Nephron progenitor cell (in vitro differentiated cells): ENCODE measurements at regions not wholly inside any gene's neighbourhood (a gene's known extent, or its start where the extent isn't known, plus 50 kb on each side); places are given as distances from the start of the nearest gene placed in this dataset.

Experiments used
- DNase-seq: peaks from one replicate; pipeline ENCODE4 v3.0.0; 2021
- H3K27ac Mint-ChIP-seq: 2 replicates; pipeline ENCODE4 v1.8.0; 2021; ENCODE audit warnings: mild to moderate bottlenecking, moderate library complexity, mixed read lengths
- H3K27me3 Mint-ChIP-seq: 2 replicates; pipeline ENCODE4 v1.8.0; 2021; ENCODE audit warnings: mild to moderate bottlenecking, low read depth, mixed read lengths; ENCODE audit not compliant: poor library complexity
- H3K36me3 Mint-ChIP-seq: 2 replicates; pipeline ENCODE4 v1.8.0; 2021; ENCODE audit warnings: low read depth, mixed read lengths
- H3K4me1 Mint-ChIP-seq: 2 replicates; pipeline ENCODE4 v1.8.0; 2021; ENCODE audit warnings: mixed read lengths
- H3K4me3 Mint-ChIP-seq: 2 replicates; pipeline ENCODE4 v1.8.0; 2021; ENCODE audit warnings: mild to moderate bottlenecking, moderate library complexity, mixed read lengths
- H3K9me3 Mint-ChIP-seq: 2 replicates; pipeline ENCODE4 v1.8.0; 2021; ENCODE audit warnings: mild to moderate bottlenecking, moderate library complexity, mixed read lengths
- TF ChIP-seq, protein P1 (sequence below): fragments of 200-600 bp; sonication (generic); IDR thresholded peaks from 2 replicates; pipeline ENCODE4 v1.5.0; 2021; ENCODE audit warnings: antibody characterized with exemption

DNA sequence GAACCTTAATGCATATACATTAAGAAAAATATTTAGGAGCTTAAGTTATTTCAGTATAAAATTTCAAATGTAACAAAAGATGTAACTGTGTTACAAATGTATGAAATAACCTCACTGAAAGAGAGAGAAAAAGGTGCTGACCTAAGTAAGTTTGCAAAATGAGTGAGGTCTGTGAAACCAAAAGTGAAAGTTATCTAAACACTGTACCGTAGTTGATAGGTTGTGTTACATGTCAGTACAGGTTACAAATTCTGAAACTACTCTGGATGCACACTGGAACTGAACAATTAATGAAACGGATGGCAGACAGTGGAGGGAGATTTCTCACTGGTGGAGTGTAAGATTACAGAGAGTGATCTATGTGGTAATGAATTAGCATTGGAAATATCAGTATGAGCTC, 420.7 kb downstream of the ZNF385D start:
- Mint-ChIP-seq H3K36me3 (no peaks in the 10 kb centered on the region), H3K4me3 (no peak overlapping the region), H3K4me1 (no peaks in the 10 kb centered on the region), H3K27me3 (no peaks in the 10 kb centered on the region), H3K27ac (no peak overlapping the region), H3K9me3 (peaks cover under 1% of the 10 kb centered on the region)
- DNase-seq = no peak
- TF ChIP-seq, protein P1, sequence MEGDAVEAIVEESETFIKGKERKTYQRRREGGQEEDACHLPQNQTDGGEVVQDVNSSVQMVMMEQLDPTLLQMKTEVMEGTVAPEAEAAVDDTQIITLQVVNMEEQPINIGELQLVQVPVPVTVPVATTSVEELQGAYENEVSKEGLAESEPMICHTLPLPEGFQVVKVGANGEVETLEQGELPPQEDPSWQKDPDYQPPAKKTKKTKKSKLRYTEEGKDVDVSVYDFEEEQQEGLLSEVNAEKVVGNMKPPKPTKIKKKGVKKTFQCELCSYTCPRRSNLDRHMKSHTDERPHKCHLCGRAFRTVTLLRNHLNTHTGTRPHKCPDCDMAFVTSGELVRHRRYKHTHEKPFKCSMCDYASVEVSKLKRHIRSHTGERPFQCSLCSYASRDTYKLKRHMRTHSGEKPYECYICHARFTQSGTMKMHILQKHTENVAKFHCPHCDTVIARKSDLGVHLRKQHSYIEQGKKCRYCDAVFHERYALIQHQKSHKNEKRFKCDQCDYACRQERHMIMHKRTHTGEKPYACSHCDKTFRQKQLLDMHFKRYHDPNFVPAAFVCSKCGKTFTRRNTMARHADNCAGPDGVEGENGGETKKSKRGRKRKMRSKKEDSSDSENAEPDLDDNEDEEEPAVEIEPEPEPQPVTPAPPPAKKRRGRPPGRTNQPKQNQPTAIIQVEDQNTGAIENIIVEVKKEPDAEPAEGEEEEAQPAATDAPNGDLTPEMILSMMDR = no peak

DNA sequence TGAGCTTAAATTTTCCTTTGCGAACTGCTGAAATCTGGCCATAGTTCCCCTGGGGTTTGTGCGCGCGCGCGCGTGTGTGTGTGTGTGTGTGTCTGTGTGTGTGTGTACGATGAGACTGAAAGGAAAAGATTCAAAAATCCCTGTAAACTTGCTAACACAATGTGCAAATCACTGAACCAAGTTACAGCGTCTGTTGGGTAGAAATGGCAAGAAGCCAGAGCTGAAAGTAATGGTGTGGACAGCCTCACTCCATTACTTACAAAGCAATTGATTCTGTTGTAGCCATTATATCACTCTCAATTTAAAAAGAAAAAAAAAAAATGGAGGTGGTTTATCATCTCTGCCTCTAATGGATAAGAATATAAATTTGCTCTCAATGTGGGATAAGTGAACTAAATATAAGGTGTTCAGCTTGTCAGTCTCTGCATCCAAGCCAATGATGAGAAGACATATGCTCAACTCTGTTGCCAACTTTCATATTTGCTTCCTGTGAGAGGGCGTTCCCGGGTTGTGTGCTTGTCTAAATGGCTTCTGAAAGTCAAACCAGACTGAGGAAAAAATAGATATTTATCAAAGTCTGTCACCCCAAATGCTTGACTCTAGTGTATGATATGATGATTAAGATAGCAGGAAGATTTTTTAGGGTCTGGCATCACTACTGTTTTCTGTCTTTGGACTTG, 422.2 kb downstream of the ZNF385D start:
- H3K4me3 Mint-ChIP-seq = no peak overlapping the region
- H3K9me3 Mint-ChIP-seq = no peaks in the 10 kb centered on the region
- DNase-seq = no peak

DNA sequence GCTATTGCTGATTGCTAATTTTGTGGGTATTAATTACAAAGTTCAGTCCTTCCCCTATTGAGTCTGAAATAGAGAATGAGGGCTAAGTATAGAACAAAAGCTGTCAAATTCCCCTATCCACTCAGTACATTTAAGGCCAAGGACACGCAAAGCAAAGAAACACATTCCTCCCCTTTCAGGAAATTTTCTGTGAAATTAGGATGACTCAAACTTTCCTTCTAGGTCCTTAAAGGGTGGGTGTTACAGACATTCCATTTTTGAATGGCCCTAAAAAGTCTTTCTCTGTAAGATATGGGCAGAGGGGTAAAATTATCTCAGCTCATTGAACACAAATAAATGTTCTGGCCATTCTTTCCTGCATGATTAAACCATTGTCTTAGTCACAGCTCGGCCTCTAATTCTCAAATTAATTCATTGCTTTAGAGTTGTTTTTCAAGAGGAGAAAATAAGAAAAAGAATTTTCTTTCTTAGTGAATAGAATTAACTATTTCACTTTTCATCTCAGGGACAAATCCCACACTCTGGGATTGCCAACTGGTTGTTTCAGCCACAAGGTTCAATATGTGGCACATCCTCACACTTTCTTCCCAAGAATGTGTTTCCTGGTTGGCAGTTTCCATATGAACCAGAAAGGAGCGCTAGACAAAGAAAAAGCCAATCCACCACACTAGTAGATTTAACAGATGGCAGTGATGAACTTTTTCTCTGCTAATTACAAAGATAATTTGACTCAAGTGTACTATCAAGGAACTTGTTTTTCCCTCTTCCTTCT, 424.1 kb downstream of the ZNF385D start:
- no peak for DNase-seq
- Mint-ChIP-seq H3K4me1 (no peaks in the 10 kb centered on the region), H3K27me3 (no peaks in the 10 kb centered on the region), H3K9me3 (no peaks in the 10 kb centered on the region), H3K27ac (no peak overlapping the region), H3K36me3 (no peaks in the 10 kb centered on the region), H3K4me3 (no peak overlapping the region)
- TF ChIP-seq, protein P1 = no peak

More for the DNA sequence above, 422.2 kb downstream of the ZNF385D start:
- H3K27ac Mint-ChIP-seq = no peak overlapping the region
- TF ChIP-seq, protein P1 = no peak
- H3K4me1 Mint-ChIP-seq = no peaks in the 10 kb centered on the region
- no peaks in the 10 kb centered on the region for H3K36me3 Mint-ChIP-seq
- H3K27me3 Mint-ChIP-seq = no peaks in the 10 kb centered on the region

DNA sequence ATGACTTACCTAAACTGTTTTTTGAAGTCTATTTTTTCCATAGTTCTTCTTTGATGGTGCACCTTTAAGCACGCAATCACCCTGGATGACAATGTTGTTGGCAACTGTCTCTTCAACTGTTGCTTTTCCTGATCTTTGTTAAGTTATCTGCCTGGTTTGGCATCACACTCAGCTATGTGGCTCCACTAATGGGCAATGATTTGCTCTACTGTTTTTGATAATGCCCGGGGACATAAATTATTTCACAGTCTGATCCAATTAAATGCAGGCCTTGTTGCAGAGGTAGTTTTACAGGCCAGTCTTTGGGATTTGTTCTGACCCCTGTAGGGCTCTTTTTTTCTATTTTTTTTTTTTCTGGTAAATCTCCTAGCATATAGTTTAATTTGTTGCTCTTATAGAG, 436.3 kb downstream of the ZNF385D start:
- no peak overlapping the region for H3K27ac Mint-ChIP-seq

DNA sequence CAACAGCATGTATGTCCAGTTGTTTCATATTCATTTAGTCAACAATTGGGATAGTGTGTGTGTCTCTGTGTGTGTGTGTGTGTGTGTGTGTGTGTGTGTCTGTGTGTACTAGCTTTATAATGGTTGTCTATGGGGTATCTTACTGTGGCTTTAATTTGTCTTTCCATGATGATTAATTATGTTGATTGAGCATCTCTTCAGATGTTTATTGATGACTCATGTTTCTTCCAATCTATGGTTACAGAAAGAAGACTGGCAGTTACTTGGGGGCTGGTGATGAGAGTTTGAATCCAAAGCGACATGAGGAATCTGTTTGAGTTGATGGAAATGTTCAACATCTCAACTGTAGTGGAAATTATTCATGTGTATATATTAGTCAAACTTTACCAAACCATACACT, 440.1 kb downstream of the ZNF385D start:
- H3K4me3 Mint-ChIP-seq = no peak overlapping the region
- H3K27ac Mint-ChIP-seq = no peak overlapping the region
- H3K36me3 Mint-ChIP-seq = no peaks in the 10 kb centered on the region
- TF ChIP-seq, protein P1 = no peak
- H3K4me1 Mint-ChIP-seq = no peaks in the 10 kb centered on the region
- peaks cover under 1% of the 10 kb centered on the region for H3K27me3 Mint-ChIP-seq
- DNase-seq = no peak
- H3K9me3 Mint-ChIP-seq = no peaks in the 10 kb centered on the region

More for the DNA sequence above, 436.3 kb downstream of the ZNF385D start:
- no peaks in the 10 kb centered on the region for H3K4me1 Mint-ChIP-seq
- no peak overlapping the region for H3K4me3 Mint-ChIP-seq
- TF ChIP-seq, protein P1 = no peak
- DNase-seq = no peak
- no peaks in the 10 kb centered on the region for H3K36me3 Mint-ChIP-seq
- peaks cover 5% of the 10 kb centered on the region for H3K27me3 Mint-ChIP-seq
- H3K9me3 Mint-ChIP-seq = no peaks in the 10 kb centered on the region
